ENCODE measurements at regions not wholly inside any gene's neighbourhood (a gene's known extent, or its start where the extent isn't known, plus 50 kb on each side); places are given as distances from the start of the nearest gene placed in this dataset.

GRCh38 chr14:98143566-98143965 is 1128.4 kb downstream of the BCL11B start:
- TF ChIP-seq USF1 (IDR thresholded peaks at IDR 0.05) (no peak), MAX (IDR thresholded peaks at IDR 0.05) (no peak), FOXM1 (IDR thresholded peaks at IDR 0.05; ENCODE audit: borderline replicate concordance, low read depth) (no peak), NFIC (IDR thresholded peaks at IDR 0.05) (no peak), ZBTB7A (IDR thresholded peaks at IDR 0.05; ENCODE audit: low read depth) (no peak), CEBPB (IDR thresholded peaks at IDR 0.05) (no peak), TCF12 (IDR thresholded peaks at IDR 0.05; ENCODE audit: low read depth) (no peak), RAD21 (IDR thresholded peaks at IDR 0.05; ENCODE audit: low read depth) (no peak), TEAD4 (IDR thresholded peaks at IDR 0.05) (no peak), TAF1 (IDR thresholded peaks at IDR 0.05; ENCODE audit: low read depth) (no peak), YY1 (IDR thresholded peaks at IDR 0.05; ENCODE audit: low read depth) (no peak), EGR1 (IDR thresholded peaks at IDR 0.05) (no peak), EP300 (IDR thresholded peaks at IDR 0.05; ENCODE audit: borderline replicate concordance) (no peak), REST (IDR thresholded peaks at IDR 0.05; ENCODE audit: low read depth) (no peak)

- TF ChIP-seq MAX (IDR thresholded peaks at IDR 0.05) (no peak), TAF1 (IDR thresholded peaks at IDR 0.05; ENCODE audit: low read depth) (no peak), TCF12 (IDR thresholded peaks at IDR 0.05; ENCODE audit: low read depth) (no peak), FOXM1 (IDR thresholded peaks at IDR 0.05; ENCODE audit: borderline replicate concordance, low read depth) (no peak), RAD21 (IDR thresholded peaks at IDR 0.05; ENCODE audit: low read depth) (no peak), CEBPB (IDR thresholded peaks at IDR 0.05) (no peak), EGR1 (IDR thresholded peaks at IDR 0.05) (no peak), CREB1 (IDR thresholded peaks at IDR 0.05; ENCODE audit: low read depth) (no peak), NFIC (IDR thresholded peaks at IDR 0.05) (no peak), REST (IDR thresholded peaks at IDR 0.05; ENCODE audit: low read depth) (no peak), YY1 (IDR thresholded peaks at IDR 0.05; ENCODE audit: low read depth) (no peak), TEAD4 (IDR thresholded peaks at IDR 0.05) (no peak), EP300 (IDR thresholded peaks at IDR 0.05; ENCODE audit: borderline replicate concordance) (no peak), ZBTB7A (IDR thresholded peaks at IDR 0.05; ENCODE audit: low read depth) (no peak), USF1 (IDR thresholded peaks at IDR 0.05) (no peak)
These were observed 1127.0 kb downstream of the BCL11B start for GRCh38 chr14:98144964-98145363.

- TF ChIP-seq CEBPB (IDR thresholded peaks at IDR 0.05) (no peak), TCF12 (IDR thresholded peaks at IDR 0.05; ENCODE audit: low read depth) (no peak), USF1 (IDR thresholded peaks at IDR 0.05) (no peak), CREB1 (IDR thresholded peaks at IDR 0.05; ENCODE audit: low read depth) (no peak), EP300 (IDR thresholded peaks at IDR 0.05; ENCODE audit: borderline replicate concordance) (no peak), MAX (IDR thresholded peaks at IDR 0.05) (no peak), TEAD4 (IDR thresholded peaks at IDR 0.05) (no peak), EGR1 (IDR thresholded peaks at IDR 0.05) (no peak), REST (IDR thresholded peaks at IDR 0.05; ENCODE audit: low read depth) (no peak), YY1 (IDR thresholded peaks at IDR 0.05; ENCODE audit: low read depth) (no peak), RAD21 (IDR thresholded peaks at IDR 0.05; ENCODE audit: low read depth) (no peak), ZBTB7A (IDR thresholded peaks at IDR 0.05; ENCODE audit: low read depth) (no peak), TAF1 (IDR thresholded peaks at IDR 0.05; ENCODE audit: low read depth) (no peak), NFIC (IDR thresholded peaks at IDR 0.05) (no peak), FOXM1 (IDR thresholded peaks at IDR 0.05; ENCODE audit: borderline replicate concordance, low read depth) (no peak)
These were observed 1125.6 kb downstream of the BCL11B start for GRCh38 chr14:98146416-98146815.
